GM12892 (cell line): ENCODE measurements at regions not wholly inside any gene's neighbourhood (a gene's known extent, or its start where the extent isn't known, plus 50 kb on each side); places are given as distances from the start of the nearest gene placed in this dataset.

Experiments used
- POLR2A ChIP-seq: IDR thresholded peaks from 2 replicates; pipeline ENCODE4 v1.6.1; 2011; ENCODE audit warnings: low read depth, low read length, control low read depth
- POLR2AphosphoS5 ChIP-seq: IDR thresholded peaks from 2 replicates; pipeline ENCODE4 v1.6.1; 2011; ENCODE audit warnings: low read depth, low read length, control low read depth

DNA sequence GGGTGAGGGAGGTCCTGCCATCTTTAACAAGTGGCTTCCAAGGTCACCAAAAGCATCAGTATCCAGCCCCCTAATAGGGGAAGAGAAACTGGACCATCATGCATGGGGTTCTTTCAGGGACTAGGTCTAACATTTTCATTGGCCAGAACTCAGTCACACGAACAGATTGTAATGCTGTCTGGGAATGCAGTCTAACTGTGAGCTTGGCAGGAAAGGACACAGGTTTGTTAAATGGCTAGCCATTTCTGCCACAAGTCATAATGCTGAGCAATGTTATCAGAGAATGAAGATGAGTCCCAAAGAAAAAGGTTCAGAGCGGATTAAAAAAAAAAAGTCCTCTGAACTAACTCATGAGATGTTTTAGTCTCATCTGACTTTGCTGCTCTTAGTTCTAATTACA, 70.9 kb upstream of the TNP1 start:
- TF ChIP-seq POLR2A (no peak), POLR2AphosphoS5 (no peak)
